ENCODE measurements at regions not wholly inside any gene's neighbourhood (a gene's known extent, or its start where the extent isn't known, plus 50 kb on each side); places are given as distances from the start of the nearest gene placed in this dataset.

- no TSS peak for BruUV-seq (replicated peaks)
- POLR2A ChIA-PET (ENCODE audit: unreplicated experiment), result no interaction called here
- Histone ChIP-seq H3K9me2 (replicated peaks; ENCODE audit: low read length) (no peaks in the 10 kb centered on the region), H3K4me1 (ENCODE audit: insufficient read depth, low read length) (no peaks in the 10 kb centered on the region), H3K27ac (ENCODE audit: low read length) (no peak overlapping the region), H4K20me1 (ENCODE audit: low read length) (no peaks in the 10 kb centered on the region), H3K9ac (ENCODE audit: low read length) (no peak overlapping the region), H3K36me3 (ENCODE audit: low read depth, low read length) (no peaks in the 10 kb centered on the region), H3K9me3 (ENCODE audit: low read length) (no peaks in the 10 kb centered on the region), H3K4me3 (ENCODE audit: low read length) (no peak overlapping the region), H3K4me2 (ENCODE audit: low read length) (no peak overlapping the region), H3K27me3 (ENCODE audit: low read length) (no peaks in the 10 kb centered on the region), H3F3A (ENCODE audit: low read length, unreplicated experiment) (no peaks in the 10 kb centered on the region), H2AFZ (ENCODE audit: low read length) (no peak overlapping the region), H3K79me2 (ENCODE audit: low read length) (no peaks in the 10 kb centered on the region)
- CTCF ChIA-PET, result no interaction called here
- DNase-seq (no peak), ATAC-seq (no peak)
- TF ChIP-seq EZH2 (IDR thresholded peaks at IDR 0.05; ENCODE audit: low read length, unreplicated experiment), result no peak
- no peak for TF ChIP-seq EZH2phosphoT487 (IDR thresholded peaks at IDR 0.05; ENCODE audit: borderline replicate concordance, low read length)
- no peak for TF ChIP-seq CTCF (conservative IDR thresholded peaks at IDR 0.05; ENCODE audit: low read depth, low read length)
- intact Hi-C loops (cut with micrococcal nuclease), result no loop called here
These were observed 812.7 kb upstream of the MIR17HG start for GRCh38 chr13:90534617-90535370.

- H3K4me1 ChIP-seq (ENCODE audit: insufficient read depth, low read length), result no peaks in the 10 kb centered on the region
- no peaks in the 10 kb centered on the region for H3K9me2 ChIP-seq (replicated peaks; ENCODE audit: low read length)
- H4K20me1 ChIP-seq (ENCODE audit: low read length), result no peaks in the 10 kb centered on the region
- intact Hi-C loops (cut with micrococcal nuclease), result no loop called here
- no peak for ATAC-seq
- H2AFZ ChIP-seq (ENCODE audit: low read length), result no peak overlapping the region
- DNase-seq, result no peak
- H3K79me2 ChIP-seq (ENCODE audit: low read length), result no peaks in the 10 kb centered on the region
- no peaks in the 10 kb centered on the region for H3K36me3 ChIP-seq (ENCODE audit: low read depth, low read length)
- H3K9me3 ChIP-seq (ENCODE audit: low read length), result no peaks in the 10 kb centered on the region
- H3K9ac ChIP-seq (ENCODE audit: low read length), result no peak overlapping the region
- CTCF ChIA-PET, result no interaction called here
- TF ChIP-seq EZH2 (IDR thresholded peaks at IDR 0.05; ENCODE audit: low read length, unreplicated experiment), result no peak
- TF ChIP-seq EZH2phosphoT487 (IDR thresholded peaks at IDR 0.05; ENCODE audit: borderline replicate concordance, low read length), result no peak
- no peak for TF ChIP-seq CTCF (conservative IDR thresholded peaks at IDR 0.05; ENCODE audit: low read depth, low read length)
- BruUV-seq (replicated peaks), result no TSS peak
- H3F3A ChIP-seq (ENCODE audit: low read length, unreplicated experiment), result no peaks in the 10 kb centered on the region
- H3K4me3 ChIP-seq (ENCODE audit: low read length), result no peak overlapping the region
- no peak overlapping the region for H3K4me2 ChIP-seq (ENCODE audit: low read length)
- no peak overlapping the region for H3K27ac ChIP-seq (ENCODE audit: low read length)
- POLR2A ChIA-PET (ENCODE audit: unreplicated experiment), result no interaction called here
- no peaks in the 10 kb centered on the region for H3K27me3 ChIP-seq (ENCODE audit: low read length)
These were observed 812.1 kb upstream of the MIR17HG start for GRCh38 chr13:90535421-90535820.

- ChIA-PET POLR2A (ENCODE audit: unreplicated experiment) (no interaction called here), CTCF (no interaction called here)
- intact Hi-C loops (cut with micrococcal nuclease), result no loop called here
- DNase-seq (no peak), ATAC-seq (no peak)
- Histone ChIP-seq H3K4me2 (ENCODE audit: low read length) (no peak overlapping the region), H3K9ac (ENCODE audit: low read length) (no peak overlapping the region), H4K20me1 (ENCODE audit: low read length) (no peaks in the 10 kb centered on the region), H3K4me1 (ENCODE audit: insufficient read depth, low read length) (no peaks in the 10 kb centered on the region), H3F3A (ENCODE audit: low read length, unreplicated experiment) (no peaks in the 10 kb centered on the region), H3K79me2 (ENCODE audit: low read length) (no peaks in the 10 kb centered on the region), H3K36me3 (ENCODE audit: low read depth, low read length) (no peaks in the 10 kb centered on the region), H3K4me3 (ENCODE audit: low read length) (no peak overlapping the region), H3K9me2 (replicated peaks; ENCODE audit: low read length) (no peaks in the 10 kb centered on the region), H3K27me3 (ENCODE audit: low read length) (no peaks in the 10 kb centered on the region), H2AFZ (ENCODE audit: low read length) (no peak overlapping the region), H3K27ac (ENCODE audit: low read length) (no peak overlapping the region), H3K9me3 (ENCODE audit: low read length) (no peaks in the 10 kb centered on the region)
- TF ChIP-seq CTCF (conservative IDR thresholded peaks at IDR 0.05; ENCODE audit: low read depth, low read length), result no peak
- no peak for TF ChIP-seq EZH2phosphoT487 (IDR thresholded peaks at IDR 0.05; ENCODE audit: borderline replicate concordance, low read length)
- TF ChIP-seq EZH2 (IDR thresholded peaks at IDR 0.05; ENCODE audit: low read length, unreplicated experiment), result no peak
- no TSS peak for BruUV-seq (replicated peaks)
These were observed 809.4 kb upstream of the MIR17HG start for GRCh38 chr13:90538063-90538462.
